ENCODE measurements at regions not wholly inside any gene's neighbourhood (a gene's known extent, or its start where the extent isn't known, plus 50 kb on each side); places are given as distances from the start of the nearest gene placed in this dataset.

GRCh38 chr4:18556402-18556801, 534.8 kb upstream of the LCORL start:
- Histone ChIP-seq H3K27me3 (ENCODE audit: control insufficient read depth, insufficient read depth, low read length) (no peaks in the 10 kb centered on the region), H3K27ac (ENCODE audit: low read length) (no peak overlapping the region), H3K4me1 (ENCODE audit: control insufficient read depth, low read depth, low read length) (peaks cover 14% of the 10 kb centered on the region), H3K36me3 (ENCODE audit: control insufficient read depth, low read depth, low read length) (no peaks in the 10 kb centered on the region), H3K9me3 (ENCODE audit: control insufficient read depth, low read depth, low read length) (peaks cover 4% of the 10 kb centered on the region), H3K4me3 (ENCODE audit: low read length) (no peak overlapping the region), H3K9ac (ENCODE audit: low read length) (no peak overlapping the region)

GRCh38 chr4:18540349-18540748, 518.8 kb upstream of the LCORL start:
- H3K27me3 ChIP-seq (ENCODE audit: control insufficient read depth, insufficient read depth, low read length), result no peaks in the 10 kb centered on the region
- no peaks in the 10 kb centered on the region for H3K9me3 ChIP-seq (ENCODE audit: control insufficient read depth, low read depth, low read length)
- no peak overlapping the region for H3K4me3 ChIP-seq (ENCODE audit: low read length)
- H3K4me1 ChIP-seq (ENCODE audit: control insufficient read depth, low read depth, low read length), result no peaks in the 10 kb centered on the region
- no peaks in the 10 kb centered on the region for H3K36me3 ChIP-seq (ENCODE audit: control insufficient read depth, low read depth, low read length)
- no peak overlapping the region for H3K27ac ChIP-seq (ENCODE audit: low read length)
- no peak overlapping the region for H3K9ac ChIP-seq (ENCODE audit: low read length)

GRCh38 chr4:18538121-18538520, 516.6 kb upstream of the LCORL start:
- Histone ChIP-seq H3K36me3 (ENCODE audit: control insufficient read depth, low read depth, low read length) (no peaks in the 10 kb centered on the region), H3K27me3 (ENCODE audit: control insufficient read depth, insufficient read depth, low read length) (no peaks in the 10 kb centered on the region), H3K4me3 (ENCODE audit: low read length) (no peak overlapping the region), H3K9ac (ENCODE audit: low read length) (no peak overlapping the region), H3K4me1 (ENCODE audit: control insufficient read depth, low read depth, low read length) (no peaks in the 10 kb centered on the region), H3K27ac (ENCODE audit: low read length) (no peak overlapping the region), H3K9me3 (ENCODE audit: control insufficient read depth, low read depth, low read length) (no peaks in the 10 kb centered on the region)

- H3K4me1 ChIP-seq (ENCODE audit: control insufficient read depth, low read depth, low read length), result no peaks in the 10 kb centered on the region
- H3K4me3 ChIP-seq (ENCODE audit: low read length), result no peak overlapping the region
- no peak overlapping the region for H3K27ac ChIP-seq (ENCODE audit: low read length)
- no peaks in the 10 kb centered on the region for H3K36me3 ChIP-seq (ENCODE audit: control insufficient read depth, low read depth, low read length)
- H3K27me3 ChIP-seq (ENCODE audit: control insufficient read depth, insufficient read depth, low read length), result no peaks in the 10 kb centered on the region
- H3K9ac ChIP-seq (ENCODE audit: low read length), result no peak overlapping the region
- no peaks in the 10 kb centered on the region for H3K9me3 ChIP-seq (ENCODE audit: control insufficient read depth, low read depth, low read length)
These were observed 514.9 kb upstream of the LCORL start for GRCh38 chr4:18536428-18536827.

GRCh38 chr4:18535948-18536347, 514.4 kb upstream of the LCORL start:
- no peaks in the 10 kb centered on the region for H3K36me3 ChIP-seq (ENCODE audit: control insufficient read depth, low read depth, low read length)
- H3K4me1 ChIP-seq (ENCODE audit: control insufficient read depth, low read depth, low read length), result no peaks in the 10 kb centered on the region

GRCh38 chr4:18533262-18533775, 511.8 kb upstream of the LCORL start:
- H3K4me3 ChIP-seq (ENCODE audit: low read length), result no peak overlapping the region
- H3K4me1 ChIP-seq (ENCODE audit: control insufficient read depth, low read depth, low read length), result no peaks in the 10 kb centered on the region
- no peak overlapping the region for H3K27ac ChIP-seq (ENCODE audit: low read length)
- H3K9ac ChIP-seq (ENCODE audit: low read length), result no peak overlapping the region
- H3K36me3 ChIP-seq (ENCODE audit: control insufficient read depth, low read depth, low read length), result no peaks in the 10 kb centered on the region
- H3K9me3 ChIP-seq (ENCODE audit: control insufficient read depth, low read depth, low read length), result no peaks in the 10 kb centered on the region
- no peaks in the 10 kb centered on the region for H3K27me3 ChIP-seq (ENCODE audit: control insufficient read depth, insufficient read depth, low read length)

More at GRCh38 chr4:18535948-18536347, 514.4 kb upstream of the LCORL start:
- no peaks in the 10 kb centered on the region for H3K27me3 ChIP-seq (ENCODE audit: control insufficient read depth, insufficient read depth, low read length)
- no peak overlapping the region for H3K9ac ChIP-seq (ENCODE audit: low read length)
- H3K27ac ChIP-seq (ENCODE audit: low read length), result no peak overlapping the region
- no peak overlapping the region for H3K4me3 ChIP-seq (ENCODE audit: low read length)
- H3K9me3 ChIP-seq (ENCODE audit: control insufficient read depth, low read depth, low read length), result no peaks in the 10 kb centered on the region

GRCh38 chr4:18531731-18532130, 510.2 kb upstream of the LCORL start:
- Histone ChIP-seq H3K27me3 (ENCODE audit: control insufficient read depth, insufficient read depth, low read length) (no peaks in the 10 kb centered on the region), H3K4me1 (ENCODE audit: control insufficient read depth, low read depth, low read length) (no peaks in the 10 kb centered on the region), H3K9me3 (ENCODE audit: control insufficient read depth, low read depth, low read length) (no peaks in the 10 kb centered on the region), H3K9ac (ENCODE audit: low read length) (no peak overlapping the region), H3K4me3 (ENCODE audit: low read length) (no peak overlapping the region), H3K36me3 (ENCODE audit: control insufficient read depth, low read depth, low read length) (no peaks in the 10 kb centered on the region), H3K27ac (ENCODE audit: low read length) (no peak overlapping the region)

- no peaks in the 10 kb centered on the region for H3K36me3 ChIP-seq (ENCODE audit: control insufficient read depth, low read depth, low read length)
- H3K9me3 ChIP-seq (ENCODE audit: control insufficient read depth, low read depth, low read length), result no peaks in the 10 kb centered on the region
- H3K27me3 ChIP-seq (ENCODE audit: control insufficient read depth, insufficient read depth, low read length), result no peaks in the 10 kb centered on the region
- no peak overlapping the region for H3K27ac ChIP-seq (ENCODE audit: low read length)
- H3K4me1 ChIP-seq (ENCODE audit: control insufficient read depth, low read depth, low read length), result no peaks in the 10 kb centered on the region
- no peak overlapping the region for H3K9ac ChIP-seq (ENCODE audit: low read length)
- H3K4me3 ChIP-seq (ENCODE audit: low read length), result no peak overlapping the region
These were observed 507.9 kb upstream of the LCORL start for GRCh38 chr4:18529482-18529881.

- Histone ChIP-seq H3K36me3 (ENCODE audit: control insufficient read depth, low read depth, low read length) (no peaks in the 10 kb centered on the region), H3K27ac (ENCODE audit: low read length) (no peak overlapping the region), H3K9ac (ENCODE audit: low read length) (no peak overlapping the region), H3K9me3 (ENCODE audit: control insufficient read depth, low read depth, low read length) (no peaks in the 10 kb centered on the region), H3K4me3 (ENCODE audit: low read length) (no peak overlapping the region), H3K27me3 (ENCODE audit: control insufficient read depth, insufficient read depth, low read length) (no peaks in the 10 kb centered on the region), H3K4me1 (ENCODE audit: control insufficient read depth, low read depth, low read length) (no peaks in the 10 kb centered on the region)
These were observed 503.1 kb upstream of the LCORL start for GRCh38 chr4:18524667-18525066.

- Histone ChIP-seq H3K9me3 (ENCODE audit: control insufficient read depth, low read depth, low read length) (no peaks in the 10 kb centered on the region), H3K4me1 (ENCODE audit: control insufficient read depth, low read depth, low read length) (peaks cover 12% of the 10 kb centered on the region), H3K27ac (ENCODE audit: low read length) (no peak overlapping the region), H3K36me3 (ENCODE audit: control insufficient read depth, low read depth, low read length) (no peaks in the 10 kb centered on the region), H3K27me3 (ENCODE audit: control insufficient read depth, insufficient read depth, low read length) (peaks cover 30% of the 10 kb centered on the region), H3K4me3 (ENCODE audit: low read length) (no peak overlapping the region), H3K9ac (ENCODE audit: low read length) (no peak overlapping the region)
These were observed 496.5 kb upstream of the LCORL start for GRCh38 chr4:18518098-18518497.

- H3K9me3 ChIP-seq (ENCODE audit: control insufficient read depth, low read depth, low read length), result no peaks in the 10 kb centered on the region
- H3K27ac ChIP-seq (ENCODE audit: low read length), result no peak overlapping the region
- H3K9ac ChIP-seq (ENCODE audit: low read length), result no peak overlapping the region
- no peaks in the 10 kb centered on the region for H3K36me3 ChIP-seq (ENCODE audit: control insufficient read depth, low read depth, low read length)
- peaks cover 24% of the 10 kb centered on the region for H3K27me3 ChIP-seq (ENCODE audit: control insufficient read depth, insufficient read depth, low read length)
- peaks cover 15% of the 10 kb centered on the region for H3K4me1 ChIP-seq (ENCODE audit: control insufficient read depth, low read depth, low read length)
- no peak overlapping the region for H3K4me3 ChIP-seq (ENCODE audit: low read length)
These were observed 492.3 kb upstream of the LCORL start for GRCh38 chr4:18513861-18514260.

- H3K27me3 ChIP-seq (ENCODE audit: control insufficient read depth, insufficient read depth, low read length), result peaks cover 14% of the 10 kb centered on the region
- peaks cover 9% of the 10 kb centered on the region for H3K4me1 ChIP-seq (ENCODE audit: control insufficient read depth, low read depth, low read length)
- H3K36me3 ChIP-seq (ENCODE audit: control insufficient read depth, low read depth, low read length), result no peaks in the 10 kb centered on the region
- H3K9ac ChIP-seq (ENCODE audit: low read length), result no peak overlapping the region
- H3K9me3 ChIP-seq (ENCODE audit: control insufficient read depth, low read depth, low read length), result no peaks in the 10 kb centered on the region
- H3K27ac ChIP-seq (ENCODE audit: low read length), result no peak overlapping the region
- H3K4me3 ChIP-seq (ENCODE audit: low read length), result no peak overlapping the region
These were observed 491.2 kb upstream of the LCORL start for GRCh38 chr4:18512718-18513117.

Data from iPS-18a (cell line).